ENCODE measurements at regions not wholly inside any gene's neighbourhood (a gene's known extent, or its start where the extent isn't known, plus 50 kb on each side); places are given as distances from the start of the nearest gene placed in this dataset.
"Not testable (repeated sequence)": the region's sequence is repeated elsewhere in the genome, so short reads cannot be mapped to it uniquely, and the experiment has no call there.

DNA sequence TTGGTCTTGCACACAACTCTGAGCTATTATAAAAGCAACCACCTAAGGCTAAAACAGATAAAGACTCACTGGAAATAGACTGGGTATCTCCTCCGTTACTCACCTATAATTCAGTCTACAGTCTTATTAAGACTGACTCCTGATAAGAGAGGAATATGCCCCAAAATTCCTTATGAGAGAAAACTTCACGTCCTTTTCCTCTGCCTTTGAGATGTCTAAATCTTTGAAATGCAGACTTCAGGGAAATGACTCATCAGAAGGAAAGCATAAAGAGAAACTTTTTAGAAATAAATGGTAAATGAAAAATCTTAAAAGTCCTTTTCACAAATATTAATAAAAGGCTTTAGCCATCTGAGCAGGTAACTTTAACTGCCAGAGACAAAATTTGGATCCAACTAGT is 187.5 kb upstream of the RTL1 start:
- no TSS peak for BruUV-seq (replicated peaks)
- TF ChIP-seq EZH2 (IDR thresholded peaks at IDR 0.05; ENCODE audit: borderline replicate concordance, low read depth, low read length, poor library complexity, severe bottlenecking) = no peak
- TF ChIP-seq, protein P1, sequence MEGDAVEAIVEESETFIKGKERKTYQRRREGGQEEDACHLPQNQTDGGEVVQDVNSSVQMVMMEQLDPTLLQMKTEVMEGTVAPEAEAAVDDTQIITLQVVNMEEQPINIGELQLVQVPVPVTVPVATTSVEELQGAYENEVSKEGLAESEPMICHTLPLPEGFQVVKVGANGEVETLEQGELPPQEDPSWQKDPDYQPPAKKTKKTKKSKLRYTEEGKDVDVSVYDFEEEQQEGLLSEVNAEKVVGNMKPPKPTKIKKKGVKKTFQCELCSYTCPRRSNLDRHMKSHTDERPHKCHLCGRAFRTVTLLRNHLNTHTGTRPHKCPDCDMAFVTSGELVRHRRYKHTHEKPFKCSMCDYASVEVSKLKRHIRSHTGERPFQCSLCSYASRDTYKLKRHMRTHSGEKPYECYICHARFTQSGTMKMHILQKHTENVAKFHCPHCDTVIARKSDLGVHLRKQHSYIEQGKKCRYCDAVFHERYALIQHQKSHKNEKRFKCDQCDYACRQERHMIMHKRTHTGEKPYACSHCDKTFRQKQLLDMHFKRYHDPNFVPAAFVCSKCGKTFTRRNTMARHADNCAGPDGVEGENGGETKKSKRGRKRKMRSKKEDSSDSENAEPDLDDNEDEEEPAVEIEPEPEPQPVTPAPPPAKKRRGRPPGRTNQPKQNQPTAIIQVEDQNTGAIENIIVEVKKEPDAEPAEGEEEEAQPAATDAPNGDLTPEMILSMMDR (conservative IDR thresholded peaks at IDR 0.05; ENCODE audit: low read depth, low read length) = no peak

DNA sequence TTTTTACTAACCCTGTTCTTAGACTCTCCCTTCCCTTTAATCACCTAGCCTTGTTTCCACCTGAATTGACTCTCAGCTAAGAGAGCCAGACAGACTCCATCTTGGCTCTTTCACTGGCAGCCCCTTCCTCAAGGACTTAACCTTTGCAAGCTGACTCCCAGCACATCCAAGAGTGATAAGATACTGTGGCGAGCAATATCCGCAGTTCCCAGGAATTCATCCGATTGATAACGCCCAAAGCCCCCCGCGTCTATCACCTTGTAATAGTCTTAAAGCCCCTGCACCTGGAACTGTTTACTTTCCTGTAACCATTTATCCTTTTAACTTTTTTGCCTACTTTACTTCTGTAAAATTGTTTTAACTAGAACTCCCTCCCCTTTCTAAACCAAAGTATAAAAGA is 191.4 kb upstream of the RTL1 start:
- H3K9me3 ChIP-seq (ENCODE audit: low read depth, low read length, poor library complexity, severe bottlenecking); POLR2A ChIA-PET (ENCODE audit: low non-redundant PET); H3K36me3 ChIP-seq (ENCODE audit: insufficient read depth, low read length, poor library complexity, severe bottlenecking); CTCF ChIA-PET; DNase-seq (ENCODE audit: low spot score); BruUV-seq (replicated peaks); H3K4me1 ChIP-seq (ENCODE audit: insufficient read depth, low read length, poor library complexity, severe bottlenecking); H3K27me3 ChIP-seq (replicated peaks; ENCODE audit: insufficient read depth, low read depth, low read length, poor library complexity); intact Hi-C loops (cut with micrococcal nuclease; ENCODE audit: unreplicated experiment); H3K4me3 ChIP-seq (ENCODE audit: low read depth, low read length, poor library complexity, severe bottlenecking); H3K27ac ChIP-seq (ENCODE audit: low read depth, low read length, poor library complexity, severe bottlenecking): not testable (repeated sequence)

More for the DNA sequence above, 187.5 kb upstream of the RTL1 start:
- no peak overlapping the region for H3K4me3 ChIP-seq (ENCODE audit: low read depth, low read length, poor library complexity, severe bottlenecking)
- H3K27me3 ChIP-seq (replicated peaks; ENCODE audit: insufficient read depth, low read depth, low read length, poor library complexity) = no peaks in the 10 kb centered on the region
- no peak overlapping the region for H3K27ac ChIP-seq (ENCODE audit: low read depth, low read length, poor library complexity, severe bottlenecking)
- CTCF ChIA-PET = no interaction called here
- no peak for DNase-seq (ENCODE audit: low spot score)
- H3K4me1 ChIP-seq (ENCODE audit: insufficient read depth, low read length, poor library complexity, severe bottlenecking) = no peaks in the 10 kb centered on the region
- no peaks in the 10 kb centered on the region for H3K36me3 ChIP-seq (ENCODE audit: insufficient read depth, low read length, poor library complexity, severe bottlenecking)
- no peaks in the 10 kb centered on the region for H3K9me3 ChIP-seq (ENCODE audit: low read depth, low read length, poor library complexity, severe bottlenecking)
- POLR2A ChIA-PET (ENCODE audit: low non-redundant PET) = no interaction called here
- intact Hi-C loops (cut with micrococcal nuclease; ENCODE audit: unreplicated experiment) = no loop called here

DNA sequence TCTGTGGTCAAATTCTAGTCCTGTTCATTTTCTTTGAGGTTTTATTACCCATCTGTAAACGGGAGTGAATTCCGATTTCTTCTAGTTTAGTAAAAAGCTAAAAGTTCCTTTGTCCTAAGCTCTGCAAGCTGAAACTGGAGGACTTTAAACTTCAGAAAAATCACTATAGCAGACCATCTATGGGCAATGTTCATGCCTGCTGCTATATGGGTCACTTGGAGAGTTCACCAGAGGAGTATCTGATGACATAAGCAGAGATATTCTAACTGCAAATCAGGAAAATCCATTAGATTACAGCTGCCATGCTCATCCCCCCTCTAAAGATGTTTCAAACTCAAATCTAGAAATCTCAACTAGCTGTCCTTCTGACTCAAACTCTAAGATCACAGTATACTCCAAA is 193.0 kb upstream of the RTL1 start:
- CTCF ChIA-PET = no interaction called here
- intact Hi-C loops (cut with micrococcal nuclease; ENCODE audit: unreplicated experiment) = no loop called here
- BruUV-seq (replicated peaks) = no TSS peak

DNA sequence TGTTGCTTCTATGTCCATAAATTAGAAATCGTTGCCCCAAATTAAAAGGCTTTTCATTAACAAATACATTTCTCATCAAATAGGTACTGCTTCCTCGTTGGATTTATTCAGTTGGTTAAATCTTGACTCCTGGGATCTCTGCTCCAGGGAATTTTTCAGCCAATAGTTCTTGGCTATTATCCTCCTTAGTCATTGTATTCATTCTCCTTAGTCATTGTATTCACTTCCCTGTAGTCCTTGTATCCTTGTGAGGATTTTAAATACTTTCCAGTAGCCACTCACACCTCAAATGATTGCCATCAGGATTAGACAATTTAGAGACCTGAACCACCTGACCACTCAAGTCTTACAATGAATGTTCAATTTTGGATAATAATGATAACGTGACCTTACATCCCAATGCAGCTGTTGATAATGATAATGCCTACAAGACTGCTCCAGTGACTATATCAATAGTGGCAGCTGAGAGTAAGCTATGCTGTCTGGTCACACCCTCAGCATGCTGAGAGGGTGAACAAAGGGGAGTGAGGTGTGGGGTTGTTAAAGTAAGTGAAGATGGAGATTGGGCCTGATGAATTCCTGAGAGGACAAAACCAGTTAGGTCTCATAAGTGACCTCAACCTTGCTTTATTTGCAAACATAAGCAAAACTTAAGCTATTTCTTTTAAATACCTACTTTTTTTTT is 193.7 kb upstream of the RTL1 start:
- intact Hi-C loops (cut with micrococcal nuclease; ENCODE audit: unreplicated experiment) = no loop called here
- TF ChIP-seq EZH2 (IDR thresholded peaks at IDR 0.05; ENCODE audit: borderline replicate concordance, low read depth, low read length, poor library complexity, severe bottlenecking) = no peak
- TF ChIP-seq, protein P1 (conservative IDR thresholded peaks at IDR 0.05; ENCODE audit: low read depth, low read length) = no peak
- Histone ChIP-seq H3K4me1 (ENCODE audit: insufficient read depth, low read length, poor library complexity, severe bottlenecking) (no peaks in the 10 kb centered on the region), H3K4me3 (ENCODE audit: low read depth, low read length, poor library complexity, severe bottlenecking) (no peak overlapping the region), H3K27me3 (replicated peaks; ENCODE audit: insufficient read depth, low read depth, low read length, poor library complexity) (peaks cover 2% of the 10 kb centered on the region), H3K27ac (ENCODE audit: low read depth, low read length, poor library complexity, severe bottlenecking) (no peak overlapping the region), H3K36me3 (ENCODE audit: insufficient read depth, low read length, poor library complexity, severe bottlenecking) (no peaks in the 10 kb centered on the region), H3K9me3 (ENCODE audit: low read depth, low read length, poor library complexity, severe bottlenecking) (peaks cover 5% of the 10 kb centered on the region)
- ChIA-PET CTCF (no interaction called here), POLR2A (ENCODE audit: low non-redundant PET) (no interaction called here)
- BruUV-seq (replicated peaks) = no TSS peak
- DNase-seq (ENCODE audit: low spot score) = no peak

More for the DNA sequence above, 193.0 kb upstream of the RTL1 start:
- Histone ChIP-seq H3K27ac (ENCODE audit: low read depth, low read length, poor library complexity, severe bottlenecking) (no peak overlapping the region), H3K36me3 (ENCODE audit: insufficient read depth, low read length, poor library complexity, severe bottlenecking) (no peaks in the 10 kb centered on the region), H3K27me3 (replicated peaks; ENCODE audit: insufficient read depth, low read depth, low read length, poor library complexity) (peaks cover 2% of the 10 kb centered on the region), H3K4me3 (ENCODE audit: low read depth, low read length, poor library complexity, severe bottlenecking) (no peak overlapping the region), H3K9me3 (ENCODE audit: low read depth, low read length, poor library complexity, severe bottlenecking) (peaks cover 5% of the 10 kb centered on the region), H3K4me1 (ENCODE audit: insufficient read depth, low read length, poor library complexity, severe bottlenecking) (no peaks in the 10 kb centered on the region)
- no peak for TF ChIP-seq EZH2 (IDR thresholded peaks at IDR 0.05; ENCODE audit: borderline replicate concordance, low read depth, low read length, poor library complexity, severe bottlenecking)
- POLR2A ChIA-PET (ENCODE audit: low non-redundant PET) = no interaction called here
- no peak for DNase-seq (ENCODE audit: low spot score)

Data from A673 (cell line).